ENCODE measurements at regions not wholly inside any gene's neighbourhood (a gene's known extent, or its start where the extent isn't known, plus 50 kb on each side); places are given as distances from the start of the nearest gene placed in this dataset.

DNA sequence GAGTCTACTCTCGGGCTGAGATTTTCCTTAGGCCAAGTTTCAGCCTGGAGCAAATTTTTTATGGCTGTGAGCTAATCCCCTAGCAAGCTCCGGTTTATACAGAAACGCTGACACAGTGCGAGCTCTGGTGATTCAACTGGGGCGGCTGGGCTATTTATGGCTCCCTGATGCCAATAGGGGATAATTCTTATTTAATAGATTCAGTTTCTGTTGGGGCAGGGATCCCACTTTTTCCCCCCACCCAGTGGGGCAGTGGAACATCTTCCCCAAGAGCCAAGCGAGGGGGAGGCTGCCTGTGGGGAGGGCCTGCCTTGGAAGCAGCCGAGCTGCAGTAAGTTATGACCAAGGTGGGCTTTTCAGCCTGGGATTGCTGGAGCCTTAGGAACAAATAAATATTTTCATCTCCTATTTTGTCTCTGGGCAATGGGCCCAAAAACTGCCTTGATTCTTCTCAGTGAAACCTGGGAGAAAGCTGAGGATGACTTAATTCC is 129.1 kb downstream of the MACROH2A1 start:
- no peak for DNase-seq (ENCODE audit: low spot score in 2 of 2)
- H3K27me3 ChIP-seq = no peaks in the 10 kb centered on the region

DNA sequence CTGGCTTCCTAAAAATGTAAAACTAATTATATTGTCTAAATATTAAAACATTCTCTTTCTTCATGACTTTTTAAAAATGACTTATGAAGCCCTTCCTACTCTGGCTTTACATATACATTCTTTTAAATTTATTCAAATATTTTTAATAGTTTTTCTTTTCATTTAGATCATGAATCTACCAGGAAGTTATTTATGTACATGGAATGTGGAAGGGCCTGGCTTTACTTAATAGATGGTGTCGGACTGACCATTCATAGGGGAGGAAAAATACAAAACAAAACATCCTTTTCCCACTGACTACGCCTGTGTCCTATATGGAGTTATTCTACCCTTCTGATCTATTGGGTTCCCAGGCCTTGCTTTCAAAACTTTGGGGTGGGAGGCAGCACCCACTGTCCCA is 129.8 kb downstream of the MACROH2A1 start:
- 74 to 81% methylated on average over 2 of the region's 2 CpGs for whole genome bisulfite sequencing, 2 donors
- no peak for DNase-seq (ENCODE audit: low spot score in 2 of 2)
- H3K9me3 ChIP-seq = no peaks in the 10 kb centered on the region
- TF ChIP-seq POLR2A (IDR thresholded peaks at IDR 0.05) (no peak), EP300 (IDR thresholded peaks at IDR 0.05) (no peak)
- TF ChIP-seq, protein P1, sequence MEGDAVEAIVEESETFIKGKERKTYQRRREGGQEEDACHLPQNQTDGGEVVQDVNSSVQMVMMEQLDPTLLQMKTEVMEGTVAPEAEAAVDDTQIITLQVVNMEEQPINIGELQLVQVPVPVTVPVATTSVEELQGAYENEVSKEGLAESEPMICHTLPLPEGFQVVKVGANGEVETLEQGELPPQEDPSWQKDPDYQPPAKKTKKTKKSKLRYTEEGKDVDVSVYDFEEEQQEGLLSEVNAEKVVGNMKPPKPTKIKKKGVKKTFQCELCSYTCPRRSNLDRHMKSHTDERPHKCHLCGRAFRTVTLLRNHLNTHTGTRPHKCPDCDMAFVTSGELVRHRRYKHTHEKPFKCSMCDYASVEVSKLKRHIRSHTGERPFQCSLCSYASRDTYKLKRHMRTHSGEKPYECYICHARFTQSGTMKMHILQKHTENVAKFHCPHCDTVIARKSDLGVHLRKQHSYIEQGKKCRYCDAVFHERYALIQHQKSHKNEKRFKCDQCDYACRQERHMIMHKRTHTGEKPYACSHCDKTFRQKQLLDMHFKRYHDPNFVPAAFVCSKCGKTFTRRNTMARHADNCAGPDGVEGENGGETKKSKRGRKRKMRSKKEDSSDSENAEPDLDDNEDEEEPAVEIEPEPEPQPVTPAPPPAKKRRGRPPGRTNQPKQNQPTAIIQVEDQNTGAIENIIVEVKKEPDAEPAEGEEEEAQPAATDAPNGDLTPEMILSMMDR (IDR thresholded peaks at IDR 0.05) = no peak
- no peaks in the 10 kb centered on the region for H3K36me3 ChIP-seq
- H3K27me3 ChIP-seq = no peaks in the 10 kb centered on the region
- no peaks in the 10 kb centered on the region for H3K4me1 ChIP-seq
- H3K27ac ChIP-seq = peak overlapping the region in 2 of 4 donors; percentile 15 to 70
- no peak overlapping the region for H3K4me3 ChIP-seq

More for the DNA sequence above, 129.1 kb downstream of the MACROH2A1 start:
- H3K9me3 ChIP-seq = no peaks in the 10 kb centered on the region
- no peaks in the 10 kb centered on the region for H3K4me1 ChIP-seq
- no peaks in the 10 kb centered on the region for H3K36me3 ChIP-seq
- peak overlapping the region in 2 of 4 donors; percentile 22 to 70 for H3K27ac ChIP-seq
- H3K4me3 ChIP-seq = no peak overlapping the region
- no peak for TF ChIP-seq EP300 (IDR thresholded peaks at IDR 0.05)
- TF ChIP-seq, protein P1 (IDR thresholded peaks at IDR 0.05) = no peak
- TF ChIP-seq POLR2A (IDR thresholded peaks at IDR 0.05) = no peak
- 58 to 60% methylated on average over 7 of the region's 7 CpGs for WGBS, 2 donors

DNA sequence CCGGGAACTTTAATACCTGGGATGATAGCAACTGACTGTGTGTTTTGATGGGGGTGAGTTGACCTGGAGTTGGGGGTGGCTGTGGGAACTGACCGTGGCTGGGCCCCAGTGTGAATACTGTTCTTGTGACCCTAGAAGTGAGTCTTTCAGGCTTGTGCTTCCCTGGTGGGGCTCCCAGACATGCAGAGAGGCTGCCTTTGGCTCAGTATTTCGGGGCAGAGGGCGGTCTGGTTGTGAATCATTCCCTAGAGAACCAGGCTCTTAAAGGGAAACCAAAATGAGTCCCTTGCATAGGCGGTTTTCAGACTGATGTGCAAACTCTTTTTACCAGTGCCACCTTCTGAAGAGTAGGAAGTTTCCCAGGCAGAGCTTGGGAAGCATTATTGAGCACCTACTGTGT is 132.1 kb downstream of the MACROH2A1 start:
- Histone ChIP-seq H3K9me3 (no peaks in the 10 kb centered on the region), H3K4me1 (no peaks in the 10 kb centered on the region), H3K27ac (no peak overlapping the region), H3K36me3 (no peaks in the 10 kb centered on the region), H3K4me3 (no peak overlapping the region), H3K27me3 (no peaks in the 10 kb centered on the region)
- 57 to 62% methylated on average over 5 of the region's 5 CpGs for WGBS, 2 donors
- TF ChIP-seq, protein P1 (IDR thresholded peaks at IDR 0.05) = no peak
- TF ChIP-seq EP300 (IDR thresholded peaks at IDR 0.05) (no peak), POLR2A (IDR thresholded peaks at IDR 0.05) (no peak)
- no peak for DNase-seq (ENCODE audit: low spot score in 2 of 2)

DNA sequence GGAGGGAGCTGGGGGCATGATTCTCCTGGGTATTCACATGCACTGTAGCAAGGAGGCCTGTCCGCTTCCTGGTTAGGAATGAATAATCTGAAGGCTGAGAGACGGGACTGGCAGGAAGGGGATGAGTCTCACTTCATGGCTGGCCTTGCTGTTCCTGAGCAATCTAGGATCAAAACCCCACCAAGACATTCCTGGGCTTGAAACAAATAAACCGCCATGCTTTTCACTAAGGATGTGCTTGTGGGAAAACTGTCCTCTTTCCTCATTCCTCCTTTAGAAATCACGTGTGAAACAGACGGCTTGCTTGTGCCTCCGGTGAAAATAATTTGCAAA is 132.8 kb downstream of the MACROH2A1 start:
- Histone ChIP-seq H3K27ac (no peak overlapping the region), H3K27me3 (no peaks in the 10 kb centered on the region), H3K36me3 (no peaks in the 10 kb centered on the region), H3K9me3 (no peaks in the 10 kb centered on the region), H3K4me3 (no peak overlapping the region), H3K4me1 (no peaks in the 10 kb centered on the region)
- DNase-seq (ENCODE audit: low spot score in 2 of 2) = no peak
- WGBS, 2 donors = 59 to 60% methylated on average over 6 of the region's 6 CpGs
- TF ChIP-seq EP300 (IDR thresholded peaks at IDR 0.05) (no peak), POLR2A (IDR thresholded peaks at IDR 0.05) (no peak)
- TF ChIP-seq, protein P1 (IDR thresholded peaks at IDR 0.05) = no peak

DNA sequence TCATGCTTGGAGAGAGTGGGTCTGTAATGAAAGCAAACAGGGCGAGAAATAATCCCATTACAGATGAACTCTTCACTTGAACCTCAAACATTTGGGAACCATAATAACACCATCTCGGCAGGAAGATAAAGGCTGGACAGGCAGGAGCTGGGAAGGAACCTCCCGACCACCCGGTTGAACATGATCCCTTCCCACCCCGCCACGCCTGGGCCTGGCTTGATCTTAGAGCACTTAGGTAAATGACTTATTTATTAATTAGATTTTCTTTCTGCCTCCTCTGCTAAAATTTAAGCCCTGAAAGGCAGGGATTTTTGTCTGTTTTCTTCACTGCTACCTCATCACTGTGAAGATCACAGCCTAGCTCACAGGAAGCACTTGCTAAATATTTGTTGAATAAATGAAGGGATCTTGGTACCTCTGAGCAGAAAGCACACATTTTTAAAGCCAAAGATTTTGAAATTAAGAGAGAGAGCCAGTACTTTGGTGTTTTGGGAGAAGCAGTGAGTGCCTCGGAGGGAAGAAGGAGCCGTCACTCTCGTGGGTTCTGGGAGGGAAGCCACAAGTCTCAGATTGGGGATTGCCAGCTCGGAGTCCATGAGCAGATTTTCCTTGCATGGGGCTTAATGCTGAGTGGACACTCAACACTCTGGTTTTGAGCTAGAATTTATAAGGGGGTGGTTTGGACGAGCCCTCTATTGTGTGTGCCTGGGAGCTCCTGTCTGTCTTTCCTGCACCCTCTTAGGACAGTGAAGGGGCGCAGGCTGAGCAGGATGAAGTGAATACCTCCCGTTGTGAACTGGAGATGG is 133.3 kb downstream of the MACROH2A1 start:
- Histone ChIP-seq H3K9me3 (peaks cover 0 to 3% (median 0%) of the 10 kb centered on the region in 4 donors), H3K27ac (no peak overlapping the region), H3K36me3 (no peaks in the 10 kb centered on the region), H3K27me3 (no peaks in the 10 kb centered on the region), H3K4me3 (no peak overlapping the region), H3K4me1 (no peaks in the 10 kb centered on the region)
- no peak for DNase-seq (ENCODE audit: low spot score in 2 of 2)
- WGBS, 2 donors = 71 to 83% methylated on average over 13 of the region's 13 CpGs
- TF ChIP-seq POLR2A (IDR thresholded peaks at IDR 0.05) = no peak
- TF ChIP-seq EP300 (IDR thresholded peaks at IDR 0.05) = no peak
- TF ChIP-seq, protein P1 (IDR thresholded peaks at IDR 0.05) = no peak
